OCI-LY3 (cell line): ENCODE measurements at regions not wholly inside any gene's neighbourhood (a gene's known extent, or its start where the extent isn't known, plus 50 kb on each side); places are given as distances from the start of the nearest gene placed in this dataset.

Source experiments
- EZH2phosphoT487 ChIP-seq: fragments of 200-600 bp; shearing (Covaris generic); IDR thresholded peaks from 2 replicates; pipeline ENCODE4 v1.6.1; 2018; ENCODE audit warnings: antibody characterized with exemption, mixed run types, low read depth
- TF ChIP-seq, protein P1 (sequence below): fragments of 200-600, 300-600 bp; sonication (generic); IDR thresholded peaks from 2 replicates; pipeline ENCODE4 v1.5.1; 2014; ENCODE audit warnings: antibody characterized with exemption, low read length, low read depth

DNA sequence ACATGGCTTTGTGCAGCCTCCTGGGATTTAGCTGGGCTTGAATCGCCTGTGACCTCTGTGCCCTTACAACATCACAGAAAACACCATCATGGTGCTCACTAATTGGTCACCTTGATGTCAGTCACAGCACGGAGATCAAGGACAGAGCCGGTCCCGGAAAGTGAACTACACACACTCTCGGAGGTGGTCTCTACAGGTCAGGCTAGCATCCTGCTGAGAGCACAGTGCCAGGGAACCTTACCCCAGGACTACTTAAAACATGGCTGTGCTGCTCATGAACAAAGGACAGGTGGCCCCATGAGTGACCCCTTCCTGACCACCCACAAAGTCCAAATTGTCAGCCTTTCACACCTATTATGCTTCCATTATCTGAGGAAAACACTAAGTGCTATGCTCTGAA lies 1782.1 kb upstream of the CELF4 start:
- TF ChIP-seq, protein P1, sequence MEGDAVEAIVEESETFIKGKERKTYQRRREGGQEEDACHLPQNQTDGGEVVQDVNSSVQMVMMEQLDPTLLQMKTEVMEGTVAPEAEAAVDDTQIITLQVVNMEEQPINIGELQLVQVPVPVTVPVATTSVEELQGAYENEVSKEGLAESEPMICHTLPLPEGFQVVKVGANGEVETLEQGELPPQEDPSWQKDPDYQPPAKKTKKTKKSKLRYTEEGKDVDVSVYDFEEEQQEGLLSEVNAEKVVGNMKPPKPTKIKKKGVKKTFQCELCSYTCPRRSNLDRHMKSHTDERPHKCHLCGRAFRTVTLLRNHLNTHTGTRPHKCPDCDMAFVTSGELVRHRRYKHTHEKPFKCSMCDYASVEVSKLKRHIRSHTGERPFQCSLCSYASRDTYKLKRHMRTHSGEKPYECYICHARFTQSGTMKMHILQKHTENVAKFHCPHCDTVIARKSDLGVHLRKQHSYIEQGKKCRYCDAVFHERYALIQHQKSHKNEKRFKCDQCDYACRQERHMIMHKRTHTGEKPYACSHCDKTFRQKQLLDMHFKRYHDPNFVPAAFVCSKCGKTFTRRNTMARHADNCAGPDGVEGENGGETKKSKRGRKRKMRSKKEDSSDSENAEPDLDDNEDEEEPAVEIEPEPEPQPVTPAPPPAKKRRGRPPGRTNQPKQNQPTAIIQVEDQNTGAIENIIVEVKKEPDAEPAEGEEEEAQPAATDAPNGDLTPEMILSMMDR: no peak
- no peak for TF ChIP-seq EZH2phosphoT487
